GM19463 (cell line): ENCODE measurements at regions not wholly inside any gene's neighbourhood (a gene's known extent, or its start where the extent isn't known, plus 50 kb on each side); places are given as distances from the start of the nearest gene placed in this dataset.

Experiments used
- ATAC-seq: cut with Tn5 transposase; IDR thresholded peaks from one replicate; pipeline ENCODE4 v1.9.1; 2021; ENCODE audit warnings: mild to moderate bottlenecking, moderate library complexity; ENCODE audit not compliant: unreplicated experiment

- no peak for ATAC-seq
These were observed 71.1 kb downstream of the TMEM114 start for GRCh38 chr16:8519179-8519578.

GRCh38 chr16:8517280-8517679 is 73.0 kb downstream of the TMEM114 start:
- ATAC-seq: no peak

GRCh38 chr16:8516471-8516870 is 73.8 kb downstream of the TMEM114 start:
- ATAC-seq: no peak

- peak; percentile 66 for ATAC-seq
These were observed 77.2 kb downstream of the TMEM114 start for GRCh38 chr16:8512941-8513624.

- no peak for ATAC-seq
These were observed 78.8 kb downstream of the TMEM114 start for GRCh38 chr16:8511464-8511863.

GRCh38 chr16:8510160-8510559 is 80.2 kb downstream of the TMEM114 start:
- no peak for ATAC-seq

GRCh38 chr16:8505327-8505991 is 84.9 kb downstream of the TMEM114 start:
- ATAC-seq: no peak

GRCh38 chr16:8502446-8502845 is 87.9 kb downstream of the TMEM114 start:
- no peak for ATAC-seq

- no peak for ATAC-seq
These were observed 90.0 kb downstream of the TMEM114 start for GRCh38 chr16:8500351-8500750.

GRCh38 chr16:8496364-8496763 is 93.9 kb downstream of the TMEM114 start:
- ATAC-seq: no peak

- ATAC-seq: no peak
These were observed 96.3 kb downstream of the TMEM114 start for GRCh38 chr16:8493972-8494371.

- ATAC-seq: no peak
These were observed 97.6 kb downstream of the TMEM114 start for GRCh38 chr16:8492690-8493089.

- ATAC-seq: no peak
These were observed 100.7 kb downstream of the TMEM114 start for GRCh38 chr16:8489580-8489979.

GRCh38 chr16:8486985-8487384 is 103.3 kb downstream of the TMEM114 start:
- no peak for ATAC-seq

GRCh38 chr16:8483396-8483795 is 106.9 kb downstream of the TMEM114 start:
- ATAC-seq: no peak

GRCh38 chr16:8481810-8482209 is 108.5 kb downstream of the TMEM114 start:
- ATAC-seq: no peak

GRCh38 chr16:8476824-8477223 is 113.5 kb downstream of the TMEM114 start:
- no peak for ATAC-seq

GRCh38 chr16:8474587-8474986 is 115.7 kb downstream of the TMEM114 start:
- no peak for ATAC-seq

GRCh38 chr16:8469102-8469778 is 121.1 kb downstream of the TMEM114 start:
- no peak for ATAC-seq

GRCh38 chr16:8464979-8465378 is 125.3 kb downstream of the TMEM114 start:
- ATAC-seq: no peak

- no peak for ATAC-seq
These were observed 131.1 kb downstream of the TMEM114 start for GRCh38 chr16:8459085-8459733.
